Endothelial cell of umbilical vein (primary cell): ENCODE measurements at regions not wholly inside any gene's neighbourhood (a gene's known extent, or its start where the extent isn't known, plus 50 kb on each side); places are given as distances from the start of the nearest gene placed in this dataset.

ENCODE experiments used
- BruUV-seq: library from RNA; stranded (reverse); fragments of 400-500 nt; replicated peaks from 2 replicates; lab custom pipeline; 2021; lab: Mats Ljungman, UMichigan
- CTCF ChIA-PET: fragments of 300-600, 350-600 bp; sonication (Branson Sonifier 250); formaldehyde crosslinking; loops from one replicate; lab custom pipeline; 2021; ENCODE audit warnings: antibody characterized with exemption, inconsistent platforms; lab: Charles Lee
- POLR2A ChIA-PET: fragments of 300-600, 350-600 bp; sonication (Branson Sonifier 250); formaldehyde crosslinking; loops from one replicate; lab custom pipeline; 2021; ENCODE audit warnings: antibody characterized with exemption, inconsistent platforms; lab: Charles Lee
- DNase-seq: peaks from one replicate; pipeline ENCODE4 v3.0.0-alpha.2; 2011; ENCODE audit warnings: low read depth, low spot score
- FAIRE-seq: peaks from 2 replicates; lab custom pipeline; 2011; peaks lifted over from hg19 to GRCh38; lab: Jason Lieb, UNC
- H2AFZ ChIP-seq: 2 replicates; pipeline ENCODE4 v1.6.0; 2012; ENCODE audit warnings: low read depth, low read length, control low read depth, inconsistent platforms
- H3K27ac ChIP-seq: 2 replicates; pipeline ENCODE4 v1.5.1; 2011; ENCODE audit warnings: low read depth, mild to moderate bottlenecking, control low read depth, low read length, moderate library complexity; ENCODE audit not compliant: insufficient read depth
- H3K27me3 ChIP-seq, 2 experiments: 2 replicates each; pipeline versions ENCODE4 v1.6.0 to v1.6.1; 2011; ENCODE audit warnings: low read length in 2 of 2, mixed read lengths in 1 of 2; ENCODE audit not compliant: control insufficient read depth in 2 of 2, insufficient read depth in 2 of 2
- H3K36me3 ChIP-seq, 2 experiments: 2 replicates in 1 of 2; 3 replicates in 1 of 2; pipeline ENCODE4 v1.5.1; 2011; ENCODE audit warnings: low read length in 2 of 2, mild to moderate bottlenecking in 1 of 2, moderate library complexity in 1 of 2; ENCODE audit not compliant: control insufficient read depth in 2 of 2, insufficient read depth in 2 of 2; ENCODE audit errors: extremely low read depth in 1 of 2
- H3K4me1 ChIP-seq: 3 replicates; pipeline ENCODE4 v1.5.1; 2011; ENCODE audit warnings: mild to moderate bottlenecking, low read length; ENCODE audit not compliant: control insufficient read depth, insufficient read depth; ENCODE audit errors: extremely low read depth
- H3K4me2 ChIP-seq: 2 replicates; pipeline ENCODE4 v1.6.1; 2011; ENCODE audit warnings: low read length, control low read depth, mixed read lengths; ENCODE audit not compliant: insufficient read depth
- H3K4me3 ChIP-seq, 3 experiments: fragments of 200-600 bp in 1 of 3; sonication (generic), shearing (Covaris generic) in 1 of 3; replicated peaks in 1 of 3; 2 replicates each; pipeline ENCODE4 v1.5.1; 2011 to 2016; ENCODE audit warnings: control low read depth in 3 of 3, low read length in 3 of 3, mild to moderate bottlenecking in 2 of 3, inconsistent platforms in 1 of 3, low read depth in 1 of 3, moderate library complexity in 1 of 3; ENCODE audit not compliant: insufficient read depth in 1 of 3
- H3K79me2 ChIP-seq: 2 replicates; pipeline ENCODE4 v1.6.0; 2012; ENCODE audit warnings: low read length, inconsistent platforms; ENCODE audit not compliant: control insufficient read depth, insufficient read depth
- H3K9ac ChIP-seq: replicated peaks from 2 replicates; pipeline ENCODE3; 2011; ENCODE audit warnings: low read length, control low read depth; ENCODE audit not compliant: insufficient read depth; ENCODE audit errors: extremely low read depth
- H3K9me1 ChIP-seq: replicated peaks from 3 replicates; pipeline ENCODE4 v1.6.0; 2011; ENCODE audit warnings: mild to moderate bottlenecking, low read length; ENCODE audit not compliant: control insufficient read depth, insufficient read depth; ENCODE audit errors: extremely low read depth
- H3K9me3 ChIP-seq: replicated peaks from 2 replicates; pipeline ENCODE4 v1.5.1; 2012; ENCODE audit warnings: low read length, inconsistent platforms; ENCODE audit not compliant: control insufficient read depth, insufficient read depth
- H4K20me1 ChIP-seq: replicated peaks from 2 replicates; pipeline ENCODE3; 2011; ENCODE audit warnings: mild to moderate bottlenecking, low read length; ENCODE audit not compliant: control insufficient read depth, insufficient read depth; ENCODE audit errors: extremely low read depth
- CTCF ChIP-seq, 2 donors: IDR thresholded peaks; 1 replicate in 1 of 2; 2 replicates in 1 of 2; pipeline ENCODE4 v1.5.1; 2011; ENCODE audit warnings: low read length in 2 of 2, mild to moderate bottlenecking in 2 of 2, moderate library complexity in 2 of 2, control low read depth in 1 of 2, inconsistent platforms in 1 of 2, low read depth in 1 of 2; ENCODE audit not compliant: insufficient read depth in 1 of 2; ENCODE audit errors: extremely low read depth in 1 of 2
- EZH2 ChIP-seq: IDR thresholded peaks from 2 replicates; pipeline ENCODE4 v1.6.1; 2012; ENCODE audit warnings: borderline replicate concordance, low read depth, mild to moderate bottlenecking, moderate library complexity, low read length, inconsistent platforms; ENCODE audit not compliant: severe bottlenecking
- FOS ChIP-seq: IDR thresholded peaks from 2 replicates; pipeline ENCODE4 v1.6.1; 2011; ENCODE audit warnings: mild to moderate bottlenecking, low read length, moderate library complexity, borderline replicate concordance; ENCODE audit not compliant: insufficient read depth
- GATA2 ChIP-seq: IDR thresholded peaks from 2 replicates; pipeline ENCODE4 v1.7.0; 2011; ENCODE audit warnings: low read depth, mild to moderate bottlenecking, moderate library complexity, mixed read lengths, low read length; ENCODE audit not compliant: insufficient read length, insufficient read depth
- JUN ChIP-seq: IDR thresholded peaks from 2 replicates; pipeline ENCODE4 v1.6.1; 2011; ENCODE audit warnings: borderline replicate concordance, low read depth; ENCODE audit not compliant: insufficient read length, insufficient read depth
- MAX ChIP-seq: IDR thresholded peaks from 2 replicates; pipeline ENCODE4 v1.6.1; 2011; ENCODE audit not compliant: insufficient read depth, insufficient read length
- MYC ChIP-seq: IDR thresholded peaks from one replicate; pipeline ENCODE4 v1.6.1; 2011; ENCODE audit warnings: mild to moderate bottlenecking, low read depth, low read length
- POLR2A ChIP-seq: IDR thresholded peaks from 2 replicates; pipeline ENCODE4 v1.6.1; 2012; ENCODE audit warnings: low read depth, mild to moderate bottlenecking, control low read depth, low read length
- POLR2AphosphoS5 ChIP-seq: IDR thresholded peaks from 2 replicates; pipeline ENCODE4 v1.6.1; 2012; ENCODE audit warnings: low read depth, mild to moderate bottlenecking, control low read depth, low read length, moderate library complexity; ENCODE audit not compliant: insufficient read depth
- dilution Hi-C: fragments of 300-500 bp; cut with MboI; formaldehyde crosslinking; loops from one replicate; pipeline ENCODE4 v1.15.0; 2019; ENCODE audit warnings: low sequenced_read_pairs; ENCODE audit not compliant: extremely low pct_ligation_motif_present
- intact Hi-C: fragments of 100-400 bp; cut with micrococcal nuclease; formaldehyde crosslinking; loops from one replicate; pipeline ENCODE4 v1.10.0; 2022

GRCh38 chr12:64992641-64993040, 128.5 kb downstream of the WIF1 start:
- Histone ChIP-seq H4K20me1 (no peaks in the 10 kb centered on the region), H3K79me2 (no peaks in the 10 kb centered on the region), H3K4me1 (no peaks in the 10 kb centered on the region), H3K27me3 (peaks cover 5 to 14% of the 10 kb centered on the region in 2 experiments), H3K4me3 (no peak overlapping the region), H3K4me2 (no peak overlapping the region), H3K36me3 (no peaks in the 10 kb centered on the region), H3K27ac (no peak overlapping the region), H2AFZ (no peak overlapping the region), H3K9me1 (no peaks in the 10 kb centered on the region), H3K9me3 (no peaks in the 10 kb centered on the region), H3K9ac (no peak overlapping the region)
- FAIRE-seq = no peak
- dilution Hi-C loops (no loop called here), intact Hi-C loops (no loop called here)
- CTCF ChIA-PET = no interaction called here
- BruUV-seq = no TSS peak
- POLR2A ChIA-PET = no interaction called here
- DNase-seq = no peak
- no peak for TF ChIP-seq JUN
- no peak for TF ChIP-seq MYC
- no peak for TF ChIP-seq CTCF (IDR thresholded peaks at IDR 0.05; ENCODE audit: extremely low read depth in 1 of 2, insufficient read depth in 1 of 2, low read depth in 1 of 2, low read length in 2 of 2)
- TF ChIP-seq POLR2AphosphoS5 = no peak
- TF ChIP-seq MAX = no peak
- no peak for TF ChIP-seq GATA2
- TF ChIP-seq POLR2A = no peak
- TF ChIP-seq EZH2 = no peak
- TF ChIP-seq FOS = no peak
